Rectal smooth muscle tissue (tissue), 1 donor: ENCODE measurements at regions not wholly inside any gene's neighbourhood (a gene's known extent, or its start where the extent isn't known, plus 50 kb on each side); places are given as distances from the start of the nearest gene placed in this dataset.
"Not testable (repeated sequence)": the region's sequence is repeated elsewhere in the genome, so short reads cannot be mapped to it uniquely, and the experiment has no call there.

Experiments
- H3K27ac ChIP-seq: one replicate; pipeline ENCODE4 v1.7.0; 2013; ENCODE audit warnings: low read depth, low read length, inconsistent platforms
- H3K27me3 ChIP-seq: one replicate; pipeline ENCODE4 v1.7.0; 2013; ENCODE audit warnings: low read length; ENCODE audit not compliant: control insufficient read depth, insufficient read depth
- H3K36me3 ChIP-seq: one replicate; pipeline ENCODE4 v1.7.0; 2013; ENCODE audit warnings: low read length; ENCODE audit not compliant: control insufficient read depth, insufficient read depth
- H3K4me1 ChIP-seq: one replicate; pipeline ENCODE4 v1.7.0; 2013; ENCODE audit warnings: low read length; ENCODE audit not compliant: control insufficient read depth, insufficient read depth
- H3K4me3 ChIP-seq: one replicate; pipeline ENCODE4 v1.7.0; 2013; ENCODE audit warnings: low read length
- H3K9ac ChIP-seq: one replicate; pipeline ENCODE4 v1.7.0; 2013; ENCODE audit warnings: low read length

GRCh38 chr11:45378516-45378915, 92.4 kb upstream of the SYT13 start:
- peaks cover 2% of the 10 kb centered on the region for H3K27me3 ChIP-seq
- no peak overlapping the region for H3K27ac ChIP-seq
- no peak overlapping the region for H3K4me3 ChIP-seq
- no peak overlapping the region for H3K9ac ChIP-seq
- no peaks in the 10 kb centered on the region for H3K36me3 ChIP-seq
- no peaks in the 10 kb centered on the region for H3K4me1 ChIP-seq

GRCh38 chr11:45374653-45375059, 88.5 kb upstream of the SYT13 start:
- H3K9ac ChIP-seq: no peak overlapping the region
- H3K27ac ChIP-seq: no peak overlapping the region
- no peaks in the 10 kb centered on the region for H3K36me3 ChIP-seq
- H3K4me3 ChIP-seq: no peak overlapping the region
- peaks cover 3% of the 10 kb centered on the region for H3K27me3 ChIP-seq
- H3K4me1 ChIP-seq: no peaks in the 10 kb centered on the region

GRCh38 chr11:45374130-45374529, 88.0 kb upstream of the SYT13 start:
- no peaks in the 10 kb centered on the region for H3K4me1 ChIP-seq
- peaks cover 3% of the 10 kb centered on the region for H3K27me3 ChIP-seq

GRCh38 chr11:45373506-45374035, 87.4 kb upstream of the SYT13 start:
- no peaks in the 10 kb centered on the region for H3K4me1 ChIP-seq
- no peak overlapping the region for H3K9ac ChIP-seq
- H3K27me3 ChIP-seq: peaks cover 3% of the 10 kb centered on the region
- no peak overlapping the region for H3K27ac ChIP-seq
- no peaks in the 10 kb centered on the region for H3K36me3 ChIP-seq
- H3K4me3 ChIP-seq: no peak overlapping the region

More at GRCh38 chr11:45374130-45374529, 88.0 kb upstream of the SYT13 start:
- Histone ChIP-seq H3K27ac (no peak overlapping the region), H3K4me3 (no peak overlapping the region), H3K9ac (no peak overlapping the region), H3K36me3 (no peaks in the 10 kb centered on the region)

GRCh38 chr11:45372414-45372813, 86.3 kb upstream of the SYT13 start:
- not testable (repeated sequence) for H3K4me1 ChIP-seq

GRCh38 chr11:45371251-45372115, 85.3 kb upstream of the SYT13 start:
- H3K4me3 ChIP-seq: no peak overlapping the region

More at GRCh38 chr11:45372414-45372813, 86.3 kb upstream of the SYT13 start:
- H3K27me3 ChIP-seq, H3K4me3 ChIP-seq, H3K9ac ChIP-seq, H3K27ac ChIP-seq, H3K36me3 ChIP-seq: not testable (repeated sequence)

GRCh38 chr11:45369313-45369712, 83.2 kb upstream of the SYT13 start:
- Histone ChIP-seq H3K36me3 (no peaks in the 10 kb centered on the region), H3K27me3 (peaks cover 3% of the 10 kb centered on the region), H3K4me3 (no peak overlapping the region), H3K9ac (no peak overlapping the region), H3K27ac (no peak overlapping the region), H3K4me1 (no peaks in the 10 kb centered on the region)

More at GRCh38 chr11:45371251-45372115, 85.3 kb upstream of the SYT13 start:
- H3K9ac ChIP-seq: no peak overlapping the region
- H3K4me1 ChIP-seq: no peaks in the 10 kb centered on the region
- no peaks in the 10 kb centered on the region for H3K36me3 ChIP-seq
- H3K27me3 ChIP-seq: peaks cover 3% of the 10 kb centered on the region
- H3K27ac ChIP-seq: no peak overlapping the region

GRCh38 chr11:45368697-45369096, 82.6 kb upstream of the SYT13 start:
- Histone ChIP-seq H3K27me3 (peaks cover 3% of the 10 kb centered on the region), H3K9ac (no peak overlapping the region)

GRCh38 chr11:45366619-45367190, 80.6 kb upstream of the SYT13 start:
- no peaks in the 10 kb centered on the region for H3K4me1 ChIP-seq
- no peaks in the 10 kb centered on the region for H3K27me3 ChIP-seq
- no peak overlapping the region for H3K4me3 ChIP-seq
- no peak overlapping the region for H3K27ac ChIP-seq
- no peak overlapping the region for H3K9ac ChIP-seq
- H3K36me3 ChIP-seq: no peaks in the 10 kb centered on the region

More at GRCh38 chr11:45368697-45369096, 82.6 kb upstream of the SYT13 start:
- no peaks in the 10 kb centered on the region for H3K36me3 ChIP-seq
- H3K4me1 ChIP-seq: no peaks in the 10 kb centered on the region
- H3K27ac ChIP-seq: no peak overlapping the region
- no peak overlapping the region for H3K4me3 ChIP-seq

GRCh38 chr11:45365961-45366618, 79.9 kb upstream of the SYT13 start:
- no peak overlapping the region for H3K9ac ChIP-seq

GRCh38 chr11:45362636-45363035, 76.5 kb upstream of the SYT13 start:
- peaks cover 2% of the 10 kb centered on the region for H3K27me3 ChIP-seq
- H3K9ac ChIP-seq: no peak overlapping the region
- H3K4me3 ChIP-seq: no peak overlapping the region
- H3K36me3 ChIP-seq: no peaks in the 10 kb centered on the region
- H3K27ac ChIP-seq: no peak overlapping the region
- H3K4me1 ChIP-seq: no peaks in the 10 kb centered on the region

More at GRCh38 chr11:45365961-45366618, 79.9 kb upstream of the SYT13 start:
- Histone ChIP-seq H3K27ac (no peak overlapping the region), H3K36me3 (no peaks in the 10 kb centered on the region), H3K4me1 (no peaks in the 10 kb centered on the region), H3K27me3 (peaks cover 2% of the 10 kb centered on the region), H3K4me3 (no peak overlapping the region)

GRCh38 chr11:45361551-45361950, 75.4 kb upstream of the SYT13 start:
- no peaks in the 10 kb centered on the region for H3K36me3 ChIP-seq
- no peak overlapping the region for H3K9ac ChIP-seq
- H3K27ac ChIP-seq: no peak overlapping the region
- no peaks in the 10 kb centered on the region for H3K4me1 ChIP-seq
- H3K27me3 ChIP-seq: peaks cover 2% of the 10 kb centered on the region
- no peak overlapping the region for H3K4me3 ChIP-seq
